Brain pericyte (primary cell): ENCODE measurements at regions not wholly inside any gene's neighbourhood (a gene's known extent, or its start where the extent isn't known, plus 50 kb on each side); places are given as distances from the start of the nearest gene placed in this dataset.

Source experiments
- DNase-seq: peaks from one replicate; pipeline ENCODE4 v3.0.0-alpha.2; 2012; ENCODE audit warnings: low read depth, low spot score

DNA sequence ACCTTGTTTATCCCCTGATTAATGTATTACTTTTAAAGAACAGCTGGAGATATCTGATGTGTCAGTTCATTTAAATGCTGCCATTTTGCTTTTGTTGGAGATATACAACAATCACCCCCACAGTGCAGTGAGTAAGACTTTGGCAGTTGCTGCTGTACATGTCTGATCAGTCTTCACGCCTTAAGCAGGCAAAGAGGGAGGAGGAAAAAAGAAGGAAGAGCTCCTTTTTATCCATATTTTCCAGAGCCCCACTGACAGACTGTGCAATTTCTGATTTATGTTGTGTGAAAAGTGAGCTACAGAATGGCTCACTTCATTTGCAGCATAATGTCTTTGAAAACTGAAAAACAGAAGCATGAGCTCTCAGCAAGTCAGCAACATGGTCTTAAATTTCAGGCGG is 319.7 kb upstream of the LRIG3 start:
- no peak for DNase-seq

DNA sequence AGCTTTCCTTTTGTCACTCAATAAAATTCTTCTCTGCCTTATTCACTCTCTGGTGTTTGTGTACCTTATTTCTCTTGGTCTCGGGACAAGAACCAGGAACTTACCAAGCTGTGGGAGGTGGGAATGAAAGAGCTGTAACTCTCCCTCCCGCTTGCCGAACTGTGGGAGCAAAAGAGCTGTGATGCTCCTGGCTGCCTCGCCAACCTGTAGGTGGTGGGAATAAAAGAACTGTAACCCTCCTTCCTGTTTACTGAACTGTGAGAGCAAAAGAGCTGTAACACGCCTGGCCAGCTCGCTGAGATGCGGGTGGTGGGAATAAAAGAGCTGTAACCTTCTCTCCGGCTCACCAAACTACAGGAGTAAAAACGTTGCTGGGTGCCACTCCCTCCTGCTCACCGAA is 314.1 kb upstream of the LRIG3 start:
- DNase-seq: no peak

DNA sequence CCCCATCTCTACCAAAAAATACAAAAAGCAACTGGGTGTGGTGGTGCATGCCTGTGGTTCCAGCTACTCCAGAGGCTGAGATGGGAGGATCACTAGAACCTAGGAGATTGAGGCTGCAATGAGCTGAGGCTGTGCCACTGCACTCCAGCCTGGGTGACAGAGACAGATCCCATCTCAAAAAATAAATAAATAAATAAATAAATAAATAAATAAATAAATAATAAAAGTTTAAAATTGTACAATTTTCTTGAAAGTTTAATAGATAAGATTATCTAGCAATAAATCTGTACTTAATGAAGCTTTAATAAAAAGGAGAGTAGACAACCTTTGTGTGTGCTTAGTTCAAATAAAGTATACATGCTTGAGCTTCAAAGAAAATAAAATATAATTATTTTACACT is 310.0 kb upstream of the LRIG3 start:
- no peak for DNase-seq

DNA sequence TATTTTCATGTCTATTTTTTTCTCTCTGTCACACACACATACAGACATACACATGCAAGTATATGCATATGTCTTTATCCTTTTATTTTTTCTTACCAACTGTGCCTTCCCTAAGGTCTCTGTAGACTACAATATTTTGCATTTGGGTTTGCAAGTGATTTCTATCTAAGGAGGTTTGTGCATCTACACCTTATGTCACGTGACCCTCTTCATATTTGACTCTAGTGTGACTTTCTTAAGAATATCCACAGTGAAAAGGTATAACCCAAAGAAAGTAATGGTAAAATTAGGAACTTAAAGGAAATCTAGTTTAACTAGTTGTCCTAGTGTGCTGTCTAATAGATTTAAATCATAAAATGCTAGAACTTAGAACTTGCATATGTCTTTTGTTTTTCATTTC is 298.8 kb upstream of the LRIG3 start:
- DNase-seq: no peak

DNA sequence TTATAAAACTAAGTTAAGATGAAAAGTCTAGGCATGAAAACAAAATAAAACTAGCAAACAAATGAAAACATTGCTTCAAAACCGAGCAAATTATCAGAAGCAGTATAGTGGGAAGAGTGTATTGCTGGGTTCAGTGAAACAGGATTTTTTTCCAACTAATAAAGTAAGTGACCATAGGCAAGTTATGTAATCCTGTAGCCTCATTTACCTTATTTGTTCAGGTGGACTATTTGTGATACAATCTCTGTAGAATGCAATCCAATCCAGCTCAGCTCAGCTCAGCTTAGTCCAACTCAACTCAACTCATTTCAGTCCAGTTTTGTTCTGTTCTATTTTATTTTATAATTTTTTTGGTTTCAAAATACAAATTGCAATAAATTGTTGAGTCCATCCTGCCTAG is 276.7 kb upstream of the LRIG3 start:
- DNase-seq: no peak

DNA sequence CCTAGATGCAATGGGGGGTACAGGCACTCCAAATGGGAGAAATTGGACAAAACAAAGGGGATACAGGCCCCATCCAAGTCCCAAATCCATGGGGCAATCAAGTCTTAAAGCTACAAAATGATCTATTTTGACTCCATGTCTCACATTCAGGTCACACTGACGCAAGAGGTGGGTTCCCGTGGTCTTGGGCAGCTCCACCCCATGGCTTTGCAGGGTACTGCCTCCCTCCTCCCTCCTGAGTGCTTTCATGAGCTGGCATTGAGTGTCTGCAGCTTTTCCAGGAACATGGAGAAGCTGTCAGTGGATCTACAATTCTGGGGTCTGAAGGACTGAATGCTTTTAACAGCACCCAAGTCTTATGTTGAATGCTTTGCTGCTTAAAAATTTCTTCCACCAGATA is 274.5 kb upstream of the LRIG3 start:
- DNase-seq: no peak

DNA sequence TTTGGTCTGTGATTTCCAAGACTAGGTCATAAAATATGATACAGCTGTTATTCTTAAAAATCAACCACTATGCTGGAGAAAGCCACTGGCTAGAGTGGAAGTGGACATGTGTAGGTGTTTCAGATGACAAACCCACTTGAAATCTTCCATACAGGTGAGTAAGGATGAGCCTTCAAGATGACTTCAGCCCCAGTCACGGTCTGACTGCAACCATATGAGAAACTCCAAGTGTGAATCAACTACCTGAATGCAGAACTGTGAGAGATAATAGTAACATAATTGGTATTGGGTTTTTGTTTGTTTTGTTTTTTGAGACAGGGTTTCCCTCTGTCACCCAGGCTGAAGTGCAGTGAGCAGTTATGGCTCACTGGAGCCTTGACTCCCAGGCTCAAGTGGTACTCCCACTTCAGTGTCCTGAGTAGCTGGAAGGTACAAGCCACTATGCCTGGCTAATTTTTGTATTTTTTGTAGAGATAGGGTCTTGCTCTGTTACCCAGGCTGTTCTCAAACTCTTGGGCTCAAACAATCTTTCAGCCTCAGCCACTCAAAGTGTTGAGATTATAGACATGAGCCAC is 273.3 kb upstream of the LRIG3 start:
- no peak for DNase-seq

DNA sequence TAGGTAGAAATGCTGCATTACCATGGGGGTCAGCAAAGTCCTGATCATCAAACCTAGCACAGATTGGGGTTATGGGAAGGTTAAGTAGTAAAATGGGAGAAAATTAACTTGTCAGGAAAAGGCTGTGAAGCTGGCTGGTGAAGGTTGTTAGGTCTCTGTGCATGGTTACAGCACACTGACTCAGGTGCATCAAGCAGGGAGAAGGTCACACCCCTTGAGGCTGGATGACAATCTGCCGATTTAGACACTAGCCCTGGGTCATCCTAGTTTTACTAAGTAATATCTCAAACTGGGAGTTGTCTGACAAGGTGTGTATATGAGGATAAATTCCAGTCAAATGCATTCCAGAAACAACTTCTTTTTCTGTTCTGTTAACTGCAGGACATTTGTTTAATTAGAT is 271.1 kb upstream of the LRIG3 start:
- no peak for DNase-seq

DNA sequence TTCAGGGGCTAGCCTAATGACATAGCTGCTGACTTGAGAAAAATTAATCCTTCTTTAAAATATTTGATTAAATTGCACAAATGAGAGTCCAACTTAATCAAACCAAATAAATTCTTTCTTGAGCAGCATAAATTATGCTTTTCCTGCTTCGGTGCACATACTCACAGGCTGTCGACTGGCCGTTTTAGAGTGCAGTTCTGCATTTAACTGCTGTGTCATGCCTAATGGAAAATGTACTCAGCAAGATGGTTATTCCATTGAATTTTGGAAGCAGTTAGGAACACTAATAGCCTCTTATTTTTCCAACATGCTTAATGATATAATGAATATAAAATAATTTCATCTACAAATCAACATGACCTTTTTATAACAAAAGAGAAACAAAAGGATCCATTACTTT is 266.1 kb upstream of the LRIG3 start:
- no peak for DNase-seq

DNA sequence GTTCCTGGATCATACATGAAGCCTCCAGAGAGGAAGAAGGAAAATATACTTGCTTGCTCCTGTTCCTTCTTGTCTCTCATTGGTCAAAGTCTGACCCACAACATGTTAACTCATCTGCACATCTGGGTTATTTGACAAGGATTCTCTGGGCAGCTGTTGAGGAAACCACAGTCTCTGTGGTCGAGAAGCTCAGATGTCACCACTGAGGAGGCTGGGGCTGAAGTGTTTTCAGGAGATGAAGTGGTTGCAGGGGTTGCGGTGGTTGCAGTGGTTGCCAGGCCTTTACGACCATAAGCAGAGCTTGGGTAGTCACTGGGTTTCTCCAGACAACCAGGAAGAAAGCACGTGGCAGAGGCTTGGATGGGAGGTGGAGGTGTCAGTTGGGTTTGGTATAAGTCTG is 265.0 kb upstream of the LRIG3 start:
- no peak for DNase-seq

DNA sequence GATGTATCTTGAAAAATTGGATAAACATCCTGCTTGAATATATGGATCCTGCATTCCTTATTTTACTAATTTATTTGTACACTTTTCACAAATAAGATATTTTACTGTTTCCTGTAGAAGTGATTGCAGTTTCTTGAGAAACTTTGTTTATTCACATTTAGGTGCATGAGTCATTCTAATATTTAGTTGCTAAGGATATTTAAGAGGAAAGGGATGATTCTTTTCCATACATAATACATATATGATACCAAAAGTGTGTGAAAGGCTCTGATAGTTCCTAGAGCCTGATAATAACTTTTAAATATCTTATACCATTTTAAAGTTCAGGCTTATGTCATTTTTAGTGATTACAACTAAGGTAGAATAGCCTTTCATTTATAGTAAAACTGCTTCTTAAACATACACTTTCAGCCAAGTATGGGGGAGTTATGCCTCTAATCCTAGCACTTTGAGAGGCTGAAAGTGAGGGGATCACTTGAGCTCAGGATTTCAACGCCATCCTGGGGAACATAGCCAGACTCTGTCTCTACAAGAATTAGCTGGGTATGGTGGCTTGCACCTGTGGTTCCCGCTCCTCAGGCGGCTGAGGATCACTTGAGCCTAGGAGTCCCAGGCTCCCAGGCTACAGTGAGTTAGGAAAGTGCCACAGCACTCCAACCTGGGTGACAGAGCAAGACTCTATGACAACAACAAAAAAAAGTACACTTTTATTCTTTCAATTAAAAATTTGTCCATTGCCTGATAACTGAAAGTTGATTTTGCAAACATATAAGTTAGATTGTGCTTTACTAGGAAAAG is 262.6 kb upstream of the LRIG3 start:
- DNase-seq: no peak

DNA sequence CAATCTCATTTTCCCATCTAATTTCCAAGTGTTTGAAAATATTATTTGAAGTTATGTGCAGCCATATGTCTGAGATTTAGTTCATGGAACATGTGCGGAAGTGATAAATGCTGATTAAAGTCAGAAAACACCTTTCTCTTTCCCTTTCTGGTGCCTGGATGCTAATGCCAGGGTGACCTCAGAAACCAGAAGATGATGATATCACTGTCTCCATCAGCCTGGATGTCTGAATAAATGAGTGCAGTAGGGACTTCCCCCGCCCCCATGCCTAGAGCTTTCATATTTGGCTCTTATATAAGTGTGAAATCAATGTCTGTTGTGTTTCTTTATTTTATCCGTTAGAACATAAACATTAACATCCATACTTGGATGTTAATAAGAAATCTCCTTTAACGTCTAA is 261.9 kb upstream of the LRIG3 start:
- no peak for DNase-seq

DNA sequence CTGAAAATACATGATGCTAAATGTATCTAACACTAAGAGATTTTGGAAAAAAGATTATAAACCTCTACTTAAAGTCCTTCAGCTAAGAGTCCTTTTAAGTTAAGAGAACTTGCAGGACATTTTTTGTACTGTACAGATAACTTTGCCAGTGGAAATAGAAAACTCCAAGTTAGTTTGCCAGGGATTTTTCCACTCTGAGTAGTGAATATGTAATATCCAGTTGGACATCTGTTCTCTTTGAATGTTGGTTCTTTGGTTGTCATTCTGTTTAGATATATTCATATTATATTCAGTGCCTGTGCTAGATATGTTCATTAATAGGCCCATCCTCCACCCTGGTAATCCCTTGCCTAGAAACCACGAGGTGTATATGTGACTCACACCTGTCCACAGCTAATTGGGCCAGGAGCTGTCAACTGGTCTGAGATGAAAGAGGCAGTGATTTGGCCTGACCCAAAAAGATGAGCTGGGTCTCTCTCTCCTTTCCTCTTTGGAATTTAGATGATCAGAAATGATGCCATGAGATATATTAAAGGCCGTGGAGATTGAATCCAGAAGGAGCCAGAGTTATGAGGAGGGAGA is 261.0 kb upstream of the LRIG3 start:
- DNase-seq: no peak

DNA sequence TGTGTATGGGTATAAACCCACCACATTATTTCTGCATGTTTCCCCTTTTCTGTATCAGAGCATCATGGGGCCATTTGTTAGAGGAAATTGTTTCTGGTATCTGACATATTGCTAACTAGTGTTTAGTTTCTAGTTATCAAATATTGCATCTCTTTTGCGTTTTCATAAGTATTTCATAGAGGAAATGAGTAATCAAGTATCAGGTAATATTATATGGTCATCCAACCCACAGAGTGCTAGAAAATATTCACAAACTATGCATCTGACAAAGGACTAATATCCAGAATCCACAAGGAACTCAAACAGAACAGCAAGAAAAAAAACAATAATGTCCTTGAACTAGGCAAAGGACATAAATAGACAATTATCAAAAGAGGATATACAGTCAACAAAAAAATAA is 258.9 kb upstream of the LRIG3 start:
- DNase-seq: no peak

DNA sequence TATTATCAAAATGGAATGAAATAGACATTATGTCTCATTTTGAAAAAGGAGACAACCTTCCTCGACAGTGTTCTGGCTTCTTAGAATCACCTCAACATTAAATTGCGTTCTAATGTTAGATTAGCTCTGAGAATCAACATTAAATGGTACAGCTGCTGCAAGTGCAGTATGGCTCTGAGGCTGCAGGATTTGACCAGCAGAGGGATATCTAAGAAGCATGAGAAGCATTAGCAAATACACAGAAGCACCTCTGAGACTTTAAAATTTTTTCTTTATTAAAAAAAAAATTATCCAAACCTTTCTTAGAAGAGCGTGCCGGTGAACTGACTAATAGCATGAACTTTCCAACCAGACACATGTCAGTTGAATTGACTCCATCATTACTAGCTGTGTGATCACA is 253.4 kb upstream of the LRIG3 start:
- no peak for DNase-seq

DNA sequence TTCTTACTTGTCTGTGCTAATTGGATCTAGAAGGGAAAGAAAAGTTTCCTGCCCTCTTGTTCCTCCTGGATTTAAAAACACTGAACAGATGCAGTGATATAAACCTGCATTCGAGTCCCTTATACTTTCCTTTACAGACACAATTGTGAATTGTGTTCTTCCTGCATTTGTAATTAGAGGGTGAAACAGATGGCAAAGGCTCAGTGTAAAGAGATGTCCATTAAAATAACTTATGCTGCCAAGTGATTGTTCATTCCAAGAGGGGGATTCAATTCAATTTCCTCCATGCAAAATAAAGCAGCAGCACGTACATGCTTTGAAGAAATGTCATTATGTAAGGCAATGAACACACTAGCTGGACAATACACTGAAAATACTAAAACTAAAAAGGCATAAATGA is 248.3 kb upstream of the LRIG3 start:
- no peak for DNase-seq

DNA sequence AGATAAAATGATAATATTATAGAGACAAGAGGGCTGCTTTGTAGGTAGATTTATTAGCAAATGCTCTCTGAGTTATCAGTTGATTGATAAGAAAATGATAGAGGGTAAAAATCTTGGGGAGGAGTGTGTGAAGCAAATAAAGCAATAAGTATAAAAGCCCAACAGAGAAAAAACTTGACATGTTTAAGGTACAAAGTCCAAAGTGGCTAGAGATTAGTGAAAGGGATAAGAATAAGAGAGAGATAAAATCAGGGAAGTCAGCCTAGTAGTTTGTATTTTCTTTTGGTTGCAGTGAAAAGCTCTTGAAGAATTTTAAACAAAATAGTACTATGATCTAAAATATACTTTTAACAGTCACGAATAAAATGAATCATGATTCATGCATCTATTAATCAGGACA is 246.2 kb upstream of the LRIG3 start:
- no peak for DNase-seq

DNA sequence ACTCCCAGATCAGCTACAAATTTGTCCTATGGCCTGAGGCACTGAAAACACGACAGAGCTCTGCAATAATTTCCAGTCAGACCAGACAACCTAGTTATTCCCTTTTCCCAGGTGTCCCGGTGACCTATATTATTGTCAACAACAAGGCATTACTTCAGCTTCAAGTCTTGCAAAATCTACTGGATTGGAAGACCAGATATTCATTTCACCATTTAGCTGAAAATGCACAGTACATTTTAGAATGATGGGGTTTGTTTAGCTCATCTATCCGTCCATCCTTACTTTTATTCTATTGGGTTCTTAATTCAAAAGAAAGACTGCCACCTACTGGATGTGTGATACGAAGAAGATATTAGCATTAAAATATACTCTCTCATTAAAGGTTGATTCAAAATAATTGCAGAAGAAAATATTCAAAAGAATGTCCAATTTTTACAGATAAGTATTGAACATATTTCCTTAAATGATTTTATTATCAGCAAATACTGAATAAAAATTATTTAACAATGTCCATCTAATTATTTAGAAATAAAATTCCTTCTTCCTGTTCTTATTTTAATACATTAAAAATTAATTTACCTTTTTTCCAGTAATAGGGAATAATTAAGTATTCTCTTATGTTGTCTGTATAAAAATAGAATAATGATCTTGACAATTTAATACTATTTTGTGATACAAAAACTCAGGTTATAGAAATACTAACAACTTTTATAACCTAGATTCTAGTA is 244.9 kb upstream of the LRIG3 start:
- DNase-seq: peak; percentile 7

DNA sequence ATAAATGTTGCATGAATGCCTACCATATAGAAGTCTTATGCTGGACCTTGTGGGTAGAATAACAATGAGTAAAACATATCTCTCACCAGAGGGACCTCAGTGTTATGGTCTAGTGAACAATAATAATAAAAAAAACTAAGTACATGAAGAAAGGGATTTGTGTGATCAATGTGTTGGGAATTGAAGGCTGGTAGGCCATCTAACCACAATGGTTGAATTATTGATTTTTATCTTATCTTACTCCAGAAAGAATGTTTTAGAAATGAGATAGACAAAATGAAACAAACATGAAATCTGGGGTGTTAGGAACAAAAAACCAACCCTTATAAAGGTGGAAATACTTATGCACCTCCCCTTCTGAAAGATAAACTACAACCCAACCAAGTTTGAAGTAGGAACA is 243.9 kb upstream of the LRIG3 start:
- DNase-seq: no peak

DNA sequence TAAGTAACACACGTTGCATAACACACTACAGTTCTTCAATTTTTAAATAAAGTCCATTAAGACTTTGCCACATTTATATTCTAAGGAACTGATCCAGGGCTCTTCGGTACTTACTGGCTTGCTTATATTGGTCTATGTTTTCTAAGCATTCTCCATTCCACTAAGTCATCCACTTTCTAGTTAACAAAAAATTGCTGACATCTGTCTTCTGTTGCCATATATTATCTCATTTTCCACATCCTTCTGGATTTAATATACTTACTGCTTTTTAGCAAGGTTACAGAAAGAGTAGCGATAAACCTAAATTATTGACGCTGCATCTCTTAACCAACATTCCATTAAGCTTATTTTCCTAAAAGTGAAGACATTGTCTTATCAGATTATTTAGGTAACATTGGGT is 238.4 kb upstream of the LRIG3 start:
- no peak for DNase-seq

DNA sequence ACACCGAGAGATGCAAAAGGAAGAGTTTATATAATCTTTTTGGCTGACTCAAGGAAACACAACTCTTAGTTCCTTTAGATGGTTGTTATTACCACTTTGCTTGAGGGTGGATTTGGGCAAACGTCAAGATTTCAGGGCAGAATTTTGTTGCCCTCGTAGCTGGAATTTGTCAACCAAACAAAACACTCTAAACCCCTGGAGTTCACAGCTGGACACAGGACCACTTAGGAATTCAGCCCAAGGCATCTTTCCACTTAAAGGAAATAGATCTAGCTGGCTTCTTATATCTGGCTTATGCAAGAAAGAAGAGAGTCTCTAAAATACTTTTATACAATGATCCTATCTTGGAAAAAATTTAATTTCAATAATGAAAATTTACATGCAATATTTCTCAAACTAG is 237.8 kb upstream of the LRIG3 start:
- DNase-seq: peak; percentile 16

DNA sequence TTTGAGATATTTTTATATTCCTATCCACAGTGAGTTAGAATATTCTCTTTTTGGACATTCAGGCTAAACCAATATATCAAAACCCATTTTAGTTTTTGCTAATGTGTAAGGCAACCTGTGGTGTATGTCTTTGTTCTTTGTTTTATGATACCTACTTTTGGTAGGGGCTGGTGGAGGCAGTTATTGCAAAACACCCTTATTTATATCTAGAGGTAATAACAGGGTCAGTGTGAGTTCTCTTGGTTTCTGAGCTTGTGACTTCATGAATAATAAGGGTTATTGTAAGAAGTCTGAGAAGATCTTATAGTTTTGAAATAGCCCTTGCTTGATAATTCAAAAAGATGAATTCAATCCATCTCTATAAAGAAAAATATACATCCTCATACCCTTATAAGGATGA is 235.1 kb upstream of the LRIG3 start:
- no peak for DNase-seq

DNA sequence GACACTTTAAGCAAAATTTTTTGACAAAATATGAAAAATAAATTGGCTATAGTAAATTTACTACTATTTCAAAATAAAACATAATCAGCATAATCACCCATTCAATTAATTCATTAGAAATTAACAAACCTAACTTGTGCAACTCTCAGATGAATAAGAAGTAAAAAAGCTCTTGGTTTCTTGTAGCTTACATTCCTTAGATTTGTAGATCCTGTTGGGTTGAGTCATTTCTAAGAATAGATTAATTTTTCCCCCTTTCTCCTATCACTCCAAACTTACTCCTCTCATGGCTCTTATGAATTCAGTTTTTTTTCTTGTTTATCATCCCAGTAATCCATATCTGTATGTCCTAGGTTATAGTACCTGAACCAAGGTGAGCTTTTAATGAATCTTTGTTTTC is 230.9 kb upstream of the LRIG3 start:
- no peak for DNase-seq
